GM13977 (cell line): ENCODE measurements at regions not wholly inside any gene's neighbourhood (a gene's known extent, or its start where the extent isn't known, plus 50 kb on each side); places are given as distances from the start of the nearest gene placed in this dataset.
A peak's percentile ranks its signal among the peaks of the same experiment; 100 is the strongest.

Experiments
- DNase-seq: peaks from one replicate; pipeline ENCODE4 v3.0.0; 2012; ENCODE audit warnings: low spot score
- in situ Hi-C: fragments of 300-500 bp; cut with MboI; formaldehyde crosslinking; loops from one replicate; pipeline ENCODE4 v1.12.0; 2022; ENCODE audit warnings: low sequenced_read_pairs, low pct_unique_long_range_greater_than_20kb, mixed read lengths, inconsistent platforms; ENCODE audit not compliant: unreplicated experiment
- TF ChIP-seq, protein P1 (sequence below): IDR thresholded peaks from 2 replicates; pipeline ENCODE4 v1.5.1; 2012; ENCODE audit warnings: mild to moderate bottlenecking, control low read depth; ENCODE audit not compliant: insufficient read depth; ENCODE audit errors: extremely low read depth, missing control alignments

DNA sequence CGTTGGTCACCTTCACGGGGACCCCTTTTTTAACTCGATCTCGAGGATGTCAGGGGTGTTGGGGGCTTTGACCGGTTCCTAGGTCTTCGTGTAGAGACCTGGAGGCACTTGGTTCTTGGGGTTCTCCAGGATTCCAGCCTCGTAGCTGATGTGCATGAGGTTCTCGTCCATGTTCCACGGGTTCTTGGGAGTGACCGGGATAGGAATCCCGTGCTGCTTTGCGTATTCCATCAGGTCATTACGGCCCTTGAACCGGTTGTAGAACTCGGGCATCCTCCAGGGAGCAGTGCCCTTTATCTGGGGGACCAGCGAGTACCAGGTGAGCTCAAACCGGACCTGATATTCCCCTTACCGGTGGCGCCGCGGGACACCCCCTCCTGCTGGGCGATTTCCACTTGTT is 88.0 kb upstream of the RIPOR2 start:
- TF ChIP-seq, protein P1, sequence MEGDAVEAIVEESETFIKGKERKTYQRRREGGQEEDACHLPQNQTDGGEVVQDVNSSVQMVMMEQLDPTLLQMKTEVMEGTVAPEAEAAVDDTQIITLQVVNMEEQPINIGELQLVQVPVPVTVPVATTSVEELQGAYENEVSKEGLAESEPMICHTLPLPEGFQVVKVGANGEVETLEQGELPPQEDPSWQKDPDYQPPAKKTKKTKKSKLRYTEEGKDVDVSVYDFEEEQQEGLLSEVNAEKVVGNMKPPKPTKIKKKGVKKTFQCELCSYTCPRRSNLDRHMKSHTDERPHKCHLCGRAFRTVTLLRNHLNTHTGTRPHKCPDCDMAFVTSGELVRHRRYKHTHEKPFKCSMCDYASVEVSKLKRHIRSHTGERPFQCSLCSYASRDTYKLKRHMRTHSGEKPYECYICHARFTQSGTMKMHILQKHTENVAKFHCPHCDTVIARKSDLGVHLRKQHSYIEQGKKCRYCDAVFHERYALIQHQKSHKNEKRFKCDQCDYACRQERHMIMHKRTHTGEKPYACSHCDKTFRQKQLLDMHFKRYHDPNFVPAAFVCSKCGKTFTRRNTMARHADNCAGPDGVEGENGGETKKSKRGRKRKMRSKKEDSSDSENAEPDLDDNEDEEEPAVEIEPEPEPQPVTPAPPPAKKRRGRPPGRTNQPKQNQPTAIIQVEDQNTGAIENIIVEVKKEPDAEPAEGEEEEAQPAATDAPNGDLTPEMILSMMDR, result no peak
- no peak for DNase-seq
- in situ Hi-C loops, result loop anchor here (25.0 kb wide), 1 partner anchor 311 kb away; the partner anchor contains the start of gene C6orf62

DNA sequence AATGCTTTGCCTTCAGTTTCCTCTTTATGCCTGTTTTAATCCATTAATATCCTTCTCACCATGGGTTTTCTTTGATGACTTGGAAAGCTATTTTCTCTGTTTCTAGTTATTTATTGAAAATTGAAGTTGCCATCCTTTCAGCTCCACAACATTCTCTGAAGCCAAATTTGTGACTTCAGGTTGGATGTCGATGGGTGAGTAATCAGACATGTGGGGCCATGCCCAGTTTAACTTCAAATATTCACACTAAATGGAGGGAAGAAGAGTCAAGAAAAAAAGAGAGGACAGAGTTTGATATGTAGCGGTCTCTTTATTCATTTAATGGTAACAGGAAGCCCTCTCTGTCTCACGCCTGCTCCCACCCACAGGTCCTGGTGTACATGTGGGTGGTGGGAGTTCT is 89.1 kb upstream of the RIPOR2 start:
- TF ChIP-seq, protein P1, result no peak
- no peak for DNase-seq
- in situ Hi-C loops, result loop anchor here (25.0 kb wide), 1 partner anchor 313 kb away; the partner anchor contains the start of gene C6orf62

DNA sequence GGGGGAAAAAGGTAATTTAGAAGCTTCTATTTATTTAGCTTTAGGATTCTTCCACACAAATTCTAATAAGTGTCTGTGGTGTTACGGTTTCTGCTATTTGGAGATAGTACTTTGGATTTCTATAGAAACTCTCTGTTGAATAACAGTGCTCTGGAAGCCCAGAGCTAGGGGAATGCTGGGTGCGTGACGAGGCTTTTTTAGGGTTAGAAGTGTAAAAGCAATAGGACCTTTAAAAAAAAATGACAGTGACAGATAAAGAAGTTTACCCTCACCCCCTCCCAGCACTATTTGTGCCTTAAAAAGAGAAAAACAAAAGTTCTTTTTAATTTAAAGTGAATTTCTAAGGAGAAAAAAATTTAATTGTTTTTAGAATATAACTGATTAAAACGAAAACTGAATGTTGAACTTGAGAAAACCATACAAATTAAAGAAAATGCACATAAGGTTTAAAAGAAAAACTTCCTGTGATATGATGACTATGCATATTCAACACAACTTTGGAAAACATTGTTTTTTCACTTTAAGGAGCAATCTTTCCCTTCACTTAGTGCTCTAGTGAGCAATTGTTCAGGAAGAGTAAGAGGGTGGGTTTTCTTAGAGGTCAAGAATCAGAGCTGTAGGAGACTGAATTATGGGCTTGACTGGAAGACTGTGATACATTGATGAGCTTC is 89.6 kb upstream of the RIPOR2 start:
- TF ChIP-seq, protein P1, result no peak
- in situ Hi-C loops, result no loop called here
- no peak for DNase-seq

DNA sequence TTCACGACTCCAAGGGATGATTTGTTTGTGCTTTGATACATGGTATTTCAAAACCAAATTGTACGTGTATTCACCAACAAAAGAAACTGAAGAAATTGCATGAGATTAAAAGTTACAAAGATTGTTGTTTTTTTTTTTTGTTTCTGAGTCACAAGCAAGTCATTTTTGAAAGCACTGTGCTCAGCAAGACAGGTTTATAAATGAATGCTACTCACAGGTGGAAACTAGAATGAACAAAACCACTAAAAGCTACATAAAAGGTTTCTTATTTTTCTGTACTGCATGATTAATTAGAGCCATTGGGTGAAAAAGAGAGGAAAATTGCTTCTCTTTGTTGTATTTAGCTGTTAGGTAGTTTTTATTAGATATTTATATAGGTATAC is 90.2 kb upstream of the RIPOR2 start:
- in situ Hi-C loops, result no loop called here
- TF ChIP-seq, protein P1, result no peak
- DNase-seq, result no peak

DNA sequence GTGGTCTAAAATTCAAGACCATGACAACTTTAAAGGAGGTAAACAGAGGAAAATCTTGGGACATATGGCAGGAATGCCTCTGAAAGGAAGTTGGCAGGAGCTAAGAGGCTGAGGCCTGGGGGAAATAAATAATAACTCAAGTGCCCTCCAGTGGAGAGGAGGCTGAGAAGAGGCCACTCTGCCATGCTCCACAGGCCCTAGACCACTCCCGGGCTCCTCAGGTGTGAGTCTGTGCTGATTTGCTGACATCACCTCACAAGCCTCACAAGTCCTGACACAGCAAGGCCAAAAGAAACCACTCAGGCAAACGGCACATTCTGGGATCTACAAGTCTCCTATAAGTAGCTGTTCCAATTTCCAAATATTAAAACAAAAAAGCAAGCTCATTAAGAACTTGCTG is 91.0 kb upstream of the RIPOR2 start:
- in situ Hi-C loops, result no loop called here
- no peak for DNase-seq
- TF ChIP-seq, protein P1, result no peak

DNA sequence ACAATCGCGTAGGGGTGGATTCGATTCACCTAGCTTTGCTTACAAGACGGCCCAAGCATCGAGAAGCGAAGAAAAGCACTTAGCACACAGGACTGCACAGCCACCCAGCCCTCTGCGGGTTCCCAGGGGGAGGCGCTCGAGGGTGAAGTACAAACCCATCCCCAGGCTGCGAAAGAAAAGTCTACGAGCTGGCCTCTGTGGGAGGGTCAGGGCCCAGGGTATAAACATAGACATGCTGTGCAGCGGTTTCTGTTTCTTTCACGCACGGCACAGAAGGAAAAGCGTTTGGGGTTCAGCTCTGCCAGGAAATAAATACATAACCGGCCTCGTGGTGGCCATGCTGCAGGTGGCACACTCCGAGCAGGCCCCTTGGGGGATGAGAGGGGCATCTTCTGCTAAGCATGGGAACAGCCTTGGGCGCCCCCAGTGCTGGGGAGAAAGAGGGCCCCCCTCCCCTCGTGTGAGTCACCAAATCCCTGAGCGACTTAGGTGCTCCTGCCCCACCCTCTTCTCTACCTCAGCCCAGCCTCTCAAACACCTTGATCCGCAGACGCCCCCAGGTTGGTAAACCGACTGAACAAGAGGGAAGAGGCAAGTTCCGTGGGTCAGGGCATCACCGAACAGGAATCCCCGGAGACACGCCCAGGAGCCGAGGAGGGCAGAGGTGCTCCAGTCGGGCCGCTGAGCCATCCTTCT is 91.6 kb upstream of the RIPOR2 start:
- TF ChIP-seq, protein P1, result peak; percentile 72
- DNase-seq, result peak; percentile 77
- in situ Hi-C loops, result no loop called here
